Testis (tissue), 2 donors: ENCODE measurements at regions not wholly inside any gene's neighbourhood (a gene's known extent, or its start where the extent isn't known, plus 50 kb on each side); places are given as distances from the start of the nearest gene placed in this dataset.

Source experiments
- CTCF ChIP-seq, 3 experiments: fragments of 450-650 bp in 2 of 3; fragments of 200-600 bp in 1 of 3; sonication (generic) in 1 of 3; IDR thresholded peaks; one replicate each; pipeline ENCODE4 v1.5.1; 2016 to 2019; ENCODE audit warnings: antibody characterized with exemption in 3 of 3, mild to moderate bottlenecking in 2 of 3, moderate library complexity in 1 of 3
- POLR2A ChIP-seq: fragments of 450-650 bp; IDR thresholded peaks from one replicate; pipeline ENCODE4 v1.6.1; 2017; ENCODE audit warnings: antibody characterized with exemption, mild to moderate bottlenecking, moderate library complexity

DNA sequence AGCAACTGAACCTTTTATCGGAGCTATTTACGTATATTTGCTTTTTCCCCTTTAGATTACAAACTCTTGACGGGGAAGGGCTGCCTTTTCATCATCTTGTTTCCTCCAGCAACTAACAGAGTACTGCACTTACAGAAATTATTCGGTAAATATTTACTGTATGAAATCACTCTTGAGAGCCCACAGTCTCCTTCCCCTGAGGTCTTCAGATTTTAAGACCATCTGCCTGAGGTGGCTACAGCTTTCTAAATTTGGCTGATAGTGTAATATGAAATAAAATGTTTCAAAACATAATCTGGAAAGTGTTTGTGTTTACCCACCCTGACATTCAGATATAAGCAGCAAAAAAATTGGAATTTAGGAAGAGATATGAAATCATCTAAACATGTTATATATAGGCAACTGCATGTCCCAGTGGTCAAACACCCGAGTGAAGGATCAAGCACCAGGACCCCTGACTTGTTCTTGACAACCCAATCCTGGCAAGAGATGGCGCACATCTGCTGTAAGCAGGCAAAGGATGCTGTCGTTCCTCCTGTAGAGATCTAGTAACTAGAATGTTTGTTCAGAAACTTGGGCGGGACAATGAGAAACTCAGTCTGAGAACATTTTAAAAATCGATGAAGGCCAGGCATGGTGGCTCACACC, 60.9 kb downstream of the SIPA1L2 start:
- TF ChIP-seq CTCF (IDR thresholded peaks at IDR 0.05) (no peak), POLR2A (no peak)
